IMR-90 (cell line): ENCODE measurements at regions not wholly inside any gene's neighbourhood (a gene's known extent, or its start where the extent isn't known, plus 50 kb on each side); places are given as distances from the start of the nearest gene placed in this dataset.

Experiments used
- CTCF ChIP-seq: conservative IDR thresholded peaks from 2 replicates; pipeline ENCODE4 v1.5.1; 2012; ENCODE audit warnings: mild to moderate bottlenecking, low read depth, low read length, improper control_type of control experiment
- USF2 ChIP-seq: fragments of 150-350 bp; IDR thresholded peaks from 2 replicates; pipeline ENCODE4 v1.6.1; 2017; ENCODE audit warnings: mild to moderate bottlenecking, antibody characterized with exemption, low read length, low read depth

- no peak for TF ChIP-seq USF2
- TF ChIP-seq CTCF = no peak
These were observed 366.2 kb upstream of the CNR1 start for GRCh38 chr6:88532241-88532860.
